Kidney epithelial cell (primary cell): ENCODE measurements at regions not wholly inside any gene's neighbourhood (a gene's known extent, or its start where the extent isn't known, plus 50 kb on each side); places are given as distances from the start of the nearest gene placed in this dataset.

Source experiments
- DNase-seq: peaks from one replicate; pipeline ENCODE4 v3.0.0-alpha.2; 2010; ENCODE audit warnings: low read depth
- H3K27me3 ChIP-seq: 2 replicates; pipeline ENCODE4 v1.6.0; 2011; ENCODE audit warnings: low read length; ENCODE audit not compliant: control insufficient read depth, insufficient read depth
- H3K36me3 ChIP-seq: 2 replicates; pipeline ENCODE4 v1.5.1; 2011; ENCODE audit warnings: low read length; ENCODE audit not compliant: control insufficient read depth, insufficient read depth
- H3K4me3 ChIP-seq: 2 replicates; pipeline ENCODE4 v1.5.1; 2011; ENCODE audit warnings: low read depth, mild to moderate bottlenecking, control low read depth, low read length
- CTCF ChIP-seq: IDR thresholded peaks from 2 replicates; pipeline ENCODE4 v1.5.1; 2011; ENCODE audit warnings: mild to moderate bottlenecking, moderate library complexity, low read length, control low read depth, inconsistent platforms; ENCODE audit not compliant: insufficient read depth, poor library complexity, severe bottlenecking

- H3K27me3 ChIP-seq, result no peaks in the 10 kb centered on the region
- H3K36me3 ChIP-seq, result no peaks in the 10 kb centered on the region
- no peak overlapping the region for H3K4me3 ChIP-seq
- no peak for TF ChIP-seq CTCF
- DNase-seq, result no peak
These were observed 69.2 kb upstream of the PIK3CG start for GRCh38 chr7:106795877-106796231.

DNA sequence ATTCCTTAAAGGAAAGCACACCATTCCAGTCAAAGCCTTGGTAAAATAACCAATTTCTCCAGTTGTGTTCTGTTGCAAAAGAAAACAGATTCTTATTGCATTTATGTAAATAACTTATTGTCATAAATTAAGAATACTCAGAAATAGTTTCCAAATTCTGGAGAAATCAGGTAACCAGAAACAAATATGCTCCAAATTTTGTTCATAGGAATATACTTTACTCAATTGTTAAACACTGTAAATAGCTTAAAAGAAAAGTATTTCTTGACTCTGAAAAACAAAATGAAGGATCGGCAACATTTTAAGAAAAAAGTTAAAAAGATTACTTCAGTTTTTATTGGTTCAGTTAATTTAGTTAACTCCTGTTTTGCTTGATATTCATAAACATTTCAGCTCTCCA is 67.1 kb upstream of the PIK3CG start:
- Histone ChIP-seq H3K27me3 (no peaks in the 10 kb centered on the region), H3K36me3 (no peaks in the 10 kb centered on the region), H3K4me3 (no peak overlapping the region)
- no peak for DNase-seq
- TF ChIP-seq CTCF, result no peak

DNA sequence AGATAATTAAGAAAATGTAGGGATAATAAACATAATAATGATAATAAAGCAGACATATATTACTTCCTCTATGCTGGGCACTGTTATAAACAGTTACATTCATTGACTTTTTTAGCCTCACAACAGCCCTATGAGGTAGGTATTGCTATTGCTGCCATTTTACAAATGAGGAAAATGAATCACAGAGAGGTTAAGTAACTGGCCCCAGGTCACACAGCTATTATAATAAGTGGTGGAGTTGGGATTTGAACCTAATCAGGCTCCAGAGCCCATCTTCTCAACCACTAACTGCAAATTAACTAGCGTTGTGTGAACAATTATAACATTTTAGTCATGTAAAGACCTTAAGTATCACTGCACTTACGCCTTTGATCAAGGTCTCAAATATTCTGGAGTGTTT is 62.5 kb upstream of the PIK3CG start:
- Histone ChIP-seq H3K4me3 (no peak overlapping the region), H3K27me3 (no peaks in the 10 kb centered on the region), H3K36me3 (no peaks in the 10 kb centered on the region)
- DNase-seq, result no peak
- no peak for TF ChIP-seq CTCF

- TF ChIP-seq CTCF, result no peak
These were observed 58.5 kb upstream of the PIK3CG start for GRCh38 chr7:106806556-106806955.

GRCh38 chr7:106807474-106807873 is 57.6 kb upstream of the PIK3CG start:
- TF ChIP-seq CTCF, result no peak
- no peaks in the 10 kb centered on the region for H3K36me3 ChIP-seq

More at GRCh38 chr7:106806556-106806955, 58.5 kb upstream of the PIK3CG start:
- H3K27me3 ChIP-seq, result no peaks in the 10 kb centered on the region
- no peak for DNase-seq
- no peak overlapping the region for H3K4me3 ChIP-seq
- H3K36me3 ChIP-seq, result no peaks in the 10 kb centered on the region

GRCh38 chr7:106808967-106809635 is 56.0 kb upstream of the PIK3CG start:
- no peaks in the 10 kb centered on the region for H3K36me3 ChIP-seq
- DNase-seq, result no peak
- no peak overlapping the region for H3K4me3 ChIP-seq
- no peaks in the 10 kb centered on the region for H3K27me3 ChIP-seq
- TF ChIP-seq CTCF, result no peak

More at GRCh38 chr7:106807474-106807873, 57.6 kb upstream of the PIK3CG start:
- Histone ChIP-seq H3K27me3 (no peaks in the 10 kb centered on the region), H3K4me3 (no peak overlapping the region)
- DNase-seq, result no peak
